NCI-H2196 treated with DMSO at 0.1 percent for 48 hours (cell line): ENCODE measurements at regions not wholly inside any gene's neighbourhood (a gene's known extent, or its start where the extent isn't known, plus 50 kb on each side); places are given as distances from the start of the nearest gene placed in this dataset.

Experiments
- DNase-seq: peaks from one replicate; lab custom pipeline; 2025; ENCODE audit not compliant: unreplicated experiment; lab: John Stamatoyannopoulos, UW

GRCh38 chr17:51486091-51486490 lies 225.7 kb downstream of the UTP18 start:
- DNase-seq = no peak

DNA sequence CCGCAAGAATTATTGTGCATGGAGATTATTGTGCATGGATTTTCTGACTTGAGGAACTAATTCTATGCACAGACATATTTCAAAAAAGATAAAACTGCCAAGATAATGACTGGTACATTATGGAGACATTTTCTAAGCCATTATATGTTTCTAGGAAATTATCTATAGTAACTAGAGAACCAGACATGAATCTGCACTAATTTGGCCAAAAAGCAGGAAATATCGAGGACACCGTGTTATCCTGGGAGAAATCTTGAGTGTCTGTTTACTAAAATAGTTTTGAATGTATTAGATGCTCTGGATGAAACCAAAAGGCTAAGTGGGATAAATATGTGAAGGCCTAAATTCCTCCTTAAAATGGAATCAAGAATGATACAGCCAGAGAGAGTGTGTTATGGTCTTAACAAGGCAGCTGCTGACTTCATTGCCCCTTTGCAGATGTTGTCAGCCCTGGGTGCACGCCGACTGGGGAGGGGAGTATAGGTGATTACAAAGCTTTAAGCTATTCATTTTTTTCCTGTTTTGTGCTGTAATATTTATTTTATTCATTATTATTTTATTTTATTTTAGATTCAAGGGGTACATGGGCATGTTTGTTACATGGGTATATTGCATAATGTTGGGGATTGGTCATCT lies 226.7 kb downstream of the UTP18 start:
- no peak for DNase-seq

DNA sequence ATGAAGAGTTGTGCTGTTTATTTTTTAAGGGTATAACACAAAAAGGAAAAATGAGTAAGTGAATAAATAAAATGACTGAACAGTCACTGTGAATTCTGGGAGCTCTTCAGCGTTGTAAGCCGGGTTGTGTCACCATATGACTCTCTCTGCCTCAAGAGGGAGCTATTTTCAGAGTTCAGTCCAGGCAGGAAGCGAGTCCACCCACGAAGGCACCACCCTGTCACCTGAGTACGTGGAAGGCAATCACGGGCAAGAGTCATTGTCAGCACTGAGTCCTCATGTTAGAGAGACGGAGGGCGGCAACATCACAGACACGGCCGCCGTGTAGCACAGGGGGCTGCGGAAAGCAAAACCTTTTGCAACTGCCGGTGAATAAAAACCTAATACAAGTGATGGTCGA lies 227.6 kb downstream of the UTP18 start:
- no peak for DNase-seq

DNA sequence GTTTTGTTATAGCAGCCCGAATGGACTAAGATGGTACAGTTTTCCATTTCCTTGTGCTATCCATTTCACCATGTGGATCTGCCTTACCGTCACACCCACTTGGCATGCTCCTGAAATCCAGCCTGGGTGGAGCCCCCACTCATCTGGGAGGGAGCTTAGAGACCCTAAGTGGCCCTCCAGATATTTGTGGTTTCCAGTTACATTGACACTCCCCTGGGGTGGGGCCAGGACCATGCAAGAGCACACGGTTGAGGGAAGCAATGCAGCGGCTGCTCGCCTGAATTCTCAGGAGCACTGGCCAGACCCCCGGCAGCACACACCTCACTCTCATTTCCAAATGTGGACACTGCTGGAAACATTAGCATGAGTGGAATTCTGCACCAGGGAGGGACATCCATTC lies 231.1 kb downstream of the UTP18 start:
- no peak for DNase-seq

DNA sequence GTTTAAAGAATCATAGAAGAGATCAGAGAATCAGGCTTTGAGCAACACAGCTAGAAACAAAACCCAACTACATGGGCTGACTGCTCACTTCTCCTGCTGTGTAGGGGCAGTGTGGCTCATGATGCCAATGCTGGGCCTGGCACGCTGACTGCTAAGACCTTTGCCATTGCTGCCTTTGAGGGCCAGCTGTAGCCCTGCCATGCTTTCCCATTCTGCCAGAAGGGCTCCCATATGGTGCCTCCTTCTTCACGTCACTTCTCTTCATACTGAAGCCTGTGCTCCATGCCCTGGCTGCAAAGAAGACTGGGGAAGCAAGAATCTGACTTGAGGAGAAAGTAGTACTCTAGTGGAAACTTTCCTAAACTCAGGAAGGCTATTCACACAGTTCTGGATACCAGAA lies 232.9 kb downstream of the UTP18 start:
- DNase-seq = no peak

- no peak for DNase-seq
Observed at GRCh38 chr17:51496378-51496777, 236.0 kb downstream of the UTP18 start.

DNA sequence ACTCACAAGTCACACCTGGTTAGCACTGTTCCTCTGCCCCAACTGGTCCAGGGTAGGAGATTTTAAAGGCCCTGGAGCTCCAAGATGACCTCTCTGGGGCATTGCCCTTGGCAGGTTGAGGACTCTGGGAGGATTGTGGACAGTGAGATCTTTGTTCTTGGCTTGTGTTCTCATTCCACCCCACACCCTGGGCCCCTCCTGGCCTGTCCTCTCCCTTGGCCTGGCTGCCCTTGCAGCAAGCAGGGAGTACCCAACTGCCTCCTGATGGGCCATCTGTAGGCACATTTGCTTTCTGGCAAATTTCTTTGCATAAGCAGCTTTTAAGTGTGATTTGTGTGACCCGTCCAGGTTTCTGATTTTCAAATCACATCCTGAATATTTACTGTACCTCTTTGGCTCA lies 239.6 kb downstream of the UTP18 start:
- no peak for DNase-seq

DNA sequence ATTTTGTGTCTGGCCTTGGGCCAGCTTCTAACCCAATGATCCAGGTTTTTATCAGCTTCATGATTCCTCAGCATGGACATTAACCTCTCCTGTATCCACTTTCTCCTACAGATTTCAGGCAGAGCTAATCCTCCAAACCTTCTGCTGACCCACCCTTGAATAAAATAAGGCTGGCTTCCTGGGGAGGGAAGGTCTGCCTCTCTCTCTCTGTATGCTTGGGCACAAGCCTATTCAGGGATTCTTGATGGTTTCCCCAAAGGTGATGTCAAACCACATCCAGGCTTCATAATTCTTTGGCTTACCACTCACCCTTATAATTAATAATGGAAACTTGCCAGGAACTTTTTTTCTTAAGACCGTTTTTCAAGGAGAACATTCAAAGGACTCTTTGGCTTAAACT lies 240.1 kb downstream of the UTP18 start:
- DNase-seq = no peak

- no peak for DNase-seq
Observed at GRCh38 chr17:51505450-51505849, 245.1 kb downstream of the UTP18 start.

DNA sequence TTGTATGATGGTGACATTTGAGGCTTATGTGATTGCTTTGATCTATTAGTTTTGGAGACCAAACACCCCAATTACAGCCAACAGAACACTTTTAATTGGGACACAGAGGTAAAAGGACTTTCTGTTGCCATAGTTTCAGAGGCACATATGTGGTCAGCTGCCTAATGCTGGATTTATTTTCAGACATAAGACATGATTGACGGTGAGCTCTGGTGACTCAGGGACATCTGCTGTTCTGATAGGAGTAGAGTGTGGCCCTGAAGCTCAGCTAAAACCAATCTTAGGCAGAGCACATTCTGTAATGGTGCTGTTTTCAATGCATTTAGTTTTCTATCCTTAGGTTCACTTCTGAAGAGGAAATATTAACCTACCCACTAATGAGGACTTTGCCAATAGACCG lies 247.1 kb downstream of the UTP18 start:
- no peak for DNase-seq

DNA sequence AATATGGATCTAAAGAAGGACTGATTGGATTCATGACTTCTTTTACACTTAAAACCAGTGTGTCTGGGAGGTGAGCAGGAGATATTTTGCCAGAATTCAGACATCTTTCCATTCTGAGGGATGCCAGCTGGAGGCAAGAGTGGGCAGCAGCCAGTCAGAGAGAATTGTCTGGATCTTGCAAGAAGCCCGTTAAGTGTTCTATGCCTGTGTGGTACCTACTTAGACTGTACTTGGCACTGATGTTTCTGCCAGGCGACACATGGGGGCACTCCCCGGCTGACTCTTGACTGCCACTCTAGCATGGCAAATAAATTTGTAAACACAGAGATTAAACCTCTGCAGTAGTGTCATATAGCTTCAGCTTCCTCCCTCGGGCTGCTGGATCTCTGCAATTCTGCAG lies 247.7 kb downstream of the UTP18 start:
- no peak for DNase-seq

GRCh38 chr17:51510940-51511339 lies 250.6 kb downstream of the UTP18 start:
- DNase-seq = no peak

DNA sequence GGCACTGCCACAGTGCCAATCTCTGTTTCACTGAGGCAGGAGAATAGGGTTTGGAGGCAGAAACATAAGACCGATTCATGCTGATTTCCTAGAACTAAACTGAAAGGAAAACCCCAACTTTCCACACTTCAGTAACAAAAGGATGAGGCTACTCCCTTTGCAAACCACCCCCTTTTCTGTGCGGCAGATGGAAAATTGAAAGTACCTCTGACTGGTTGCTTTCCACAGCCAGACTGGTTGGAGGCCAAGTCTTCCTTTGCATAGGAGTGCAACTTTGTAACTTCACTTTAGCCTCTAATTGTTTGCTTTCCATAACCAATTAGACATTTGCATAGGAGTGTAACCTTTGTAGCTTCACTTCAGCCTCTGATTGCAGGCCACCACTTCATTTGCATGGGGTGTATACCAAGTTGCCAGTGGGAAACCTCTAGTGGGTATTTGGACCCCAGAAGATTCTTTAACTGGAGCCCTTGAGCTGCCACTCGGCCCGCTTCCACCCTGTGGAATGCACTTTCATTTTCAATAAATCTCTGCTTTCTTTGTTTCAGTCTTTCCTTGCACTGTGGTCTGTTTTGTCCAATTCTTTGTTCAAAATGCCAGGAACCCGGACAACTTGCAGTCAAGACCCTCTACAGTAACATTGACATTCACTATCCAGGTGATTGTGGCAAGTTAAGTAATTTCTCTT lies 252.0 kb downstream of the UTP18 start:
- DNase-seq = no peak

DNA sequence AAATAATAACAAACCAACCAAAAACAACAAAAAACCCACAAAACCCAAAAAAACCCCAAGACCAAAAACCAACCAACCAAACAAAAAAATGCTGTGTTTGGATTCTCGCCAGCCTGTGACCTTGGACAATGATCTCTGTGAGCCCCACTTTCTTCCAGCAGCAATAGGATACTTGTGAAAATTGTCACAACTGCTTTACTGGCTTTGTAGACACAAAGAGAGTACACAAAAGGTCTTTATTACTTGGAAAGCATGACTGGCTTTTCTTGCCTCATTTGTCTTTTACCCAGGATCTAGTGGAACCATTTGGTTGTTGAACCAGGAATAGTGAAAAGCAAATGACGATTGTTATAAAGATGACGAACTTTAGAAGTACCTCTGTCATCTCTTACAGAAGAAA lies 256.6 kb downstream of the UTP18 start:
- DNase-seq = no peak

- no peak for DNase-seq
Observed at GRCh38 chr17:51524524-51524923, 264.2 kb downstream of the UTP18 start.

DNA sequence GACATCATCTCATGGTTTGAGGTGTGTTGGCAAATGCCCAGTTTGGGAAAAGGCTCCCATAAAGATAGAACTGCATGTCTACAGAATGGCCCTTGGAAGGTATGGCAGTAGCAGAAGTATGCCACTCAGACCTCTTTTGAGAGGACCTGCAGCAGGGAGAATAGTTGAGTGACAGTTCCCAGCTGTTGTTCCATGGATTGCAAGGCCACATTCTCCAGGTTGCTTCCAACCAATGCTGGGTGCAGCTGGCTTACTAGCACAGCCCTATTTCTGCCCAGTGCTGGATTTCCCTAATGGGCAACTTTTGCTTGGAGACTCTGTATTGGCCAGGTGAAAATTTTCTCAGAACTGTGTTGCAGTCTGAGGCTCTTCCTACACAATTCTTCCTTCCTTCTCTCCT lies 266.2 kb downstream of the UTP18 start:
- no peak for DNase-seq

DNA sequence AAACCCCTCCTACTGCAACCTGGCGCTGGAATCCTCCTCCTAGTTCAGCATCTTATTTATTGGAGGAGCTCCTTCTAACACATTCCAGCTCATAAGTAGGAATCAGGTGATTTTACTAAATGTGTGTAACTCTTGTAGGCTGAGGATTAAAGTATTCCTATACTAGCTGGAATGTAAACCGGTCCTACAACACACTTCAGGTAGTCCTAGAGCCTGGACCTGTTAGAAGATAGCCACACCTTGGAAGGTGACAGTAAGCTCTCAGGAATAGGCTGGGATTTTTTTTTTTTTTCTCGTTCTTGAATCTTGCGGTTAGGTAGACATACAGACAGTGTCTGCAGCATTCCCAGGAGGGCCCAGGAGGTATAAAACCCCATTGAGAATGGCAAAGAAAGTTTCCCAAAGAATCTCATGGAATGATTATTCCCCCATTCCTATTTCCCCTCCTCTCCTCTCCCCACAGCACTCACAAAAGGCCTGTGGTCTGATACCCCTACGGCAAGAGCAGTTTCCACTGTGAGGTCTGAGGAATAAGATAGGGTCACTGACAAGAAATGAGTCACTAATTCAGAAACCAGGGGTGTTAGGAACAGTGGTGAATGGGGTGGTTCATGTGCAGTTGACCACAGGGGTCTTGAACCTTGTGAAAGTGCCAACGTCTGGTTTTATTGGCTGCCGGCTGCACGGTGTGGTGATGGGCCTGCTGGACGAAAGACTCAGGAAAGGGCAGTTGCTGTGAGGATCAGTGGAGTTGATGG lies 267.1 kb downstream of the UTP18 start:
- DNase-seq = no peak

GRCh38 chr17:51528111-51528510 lies 267.8 kb downstream of the UTP18 start:
- no peak for DNase-seq

- no peak for DNase-seq
Observed at GRCh38 chr17:51533219-51533618, 272.9 kb downstream of the UTP18 start.

DNA sequence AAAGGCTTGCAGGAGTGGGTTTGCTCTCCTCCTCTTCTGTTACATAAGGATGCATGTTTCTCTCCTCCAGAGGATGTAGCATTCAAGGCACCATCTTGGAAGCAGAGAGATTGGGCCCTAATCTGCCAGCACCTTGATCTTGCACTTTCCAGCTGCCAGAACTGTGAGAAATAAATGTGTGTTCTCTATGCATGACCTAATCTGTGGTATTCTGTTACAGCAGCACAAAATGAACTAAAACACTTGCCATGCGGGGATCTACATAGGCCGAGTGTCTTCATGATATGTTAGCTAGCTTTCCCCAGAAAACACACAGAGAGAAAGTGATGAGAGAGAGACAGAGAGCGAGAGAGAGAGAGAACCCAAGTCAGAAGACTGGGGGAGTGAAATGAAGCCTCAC lies 273.5 kb downstream of the UTP18 start:
- DNase-seq = no peak

DNA sequence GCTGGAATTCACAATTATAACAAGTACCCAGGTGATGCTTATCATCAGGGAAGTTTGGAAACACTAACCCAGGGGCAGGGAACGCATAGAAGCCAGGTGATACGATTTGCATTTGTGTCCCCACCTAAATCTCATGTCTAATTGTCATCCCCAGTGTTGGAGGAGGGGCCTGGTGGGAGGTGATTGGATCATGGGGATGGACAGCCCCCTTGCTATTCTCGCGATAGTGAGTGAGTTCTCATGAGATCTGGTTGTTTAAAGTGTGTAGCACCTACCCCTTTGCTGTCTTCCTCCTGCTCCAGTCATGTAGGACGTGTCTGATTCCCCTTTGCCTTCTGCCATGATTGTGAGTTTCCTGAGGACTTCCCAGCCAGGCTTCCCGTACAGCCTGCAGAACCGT lies 276.3 kb downstream of the UTP18 start:
- no peak for DNase-seq

DNA sequence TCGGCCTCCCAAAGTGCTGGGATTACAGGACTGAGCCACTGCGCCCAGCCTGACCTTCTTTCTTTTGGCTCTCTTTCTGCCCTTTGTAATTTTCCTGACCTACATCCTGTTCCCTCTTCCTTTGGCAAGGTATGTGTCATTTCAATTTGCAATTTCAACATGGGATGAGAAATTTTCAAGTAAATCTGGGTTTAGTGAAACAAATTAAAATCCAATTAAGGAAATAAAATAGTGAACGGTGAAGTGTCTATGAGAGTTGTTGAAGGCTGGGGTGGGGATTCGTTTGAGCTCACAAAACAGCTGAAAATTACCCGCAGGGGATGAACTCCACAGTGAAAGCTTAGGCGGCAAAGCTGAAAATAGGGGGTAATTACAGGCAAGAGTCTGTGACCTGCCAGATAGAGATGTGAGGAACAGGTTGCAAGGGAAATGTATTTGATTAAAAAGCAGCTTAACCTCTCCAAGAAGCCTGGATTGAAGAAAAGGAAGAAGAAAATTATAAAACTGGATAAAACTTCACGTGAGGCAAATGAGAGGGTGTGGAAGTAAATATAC lies 277.7 kb downstream of the UTP18 start:
- no peak for DNase-seq
